ENCODE measurements at regions not wholly inside any gene's neighbourhood (a gene's known extent, or its start where the extent isn't known, plus 50 kb on each side); places are given as distances from the start of the nearest gene placed in this dataset.

DNA sequence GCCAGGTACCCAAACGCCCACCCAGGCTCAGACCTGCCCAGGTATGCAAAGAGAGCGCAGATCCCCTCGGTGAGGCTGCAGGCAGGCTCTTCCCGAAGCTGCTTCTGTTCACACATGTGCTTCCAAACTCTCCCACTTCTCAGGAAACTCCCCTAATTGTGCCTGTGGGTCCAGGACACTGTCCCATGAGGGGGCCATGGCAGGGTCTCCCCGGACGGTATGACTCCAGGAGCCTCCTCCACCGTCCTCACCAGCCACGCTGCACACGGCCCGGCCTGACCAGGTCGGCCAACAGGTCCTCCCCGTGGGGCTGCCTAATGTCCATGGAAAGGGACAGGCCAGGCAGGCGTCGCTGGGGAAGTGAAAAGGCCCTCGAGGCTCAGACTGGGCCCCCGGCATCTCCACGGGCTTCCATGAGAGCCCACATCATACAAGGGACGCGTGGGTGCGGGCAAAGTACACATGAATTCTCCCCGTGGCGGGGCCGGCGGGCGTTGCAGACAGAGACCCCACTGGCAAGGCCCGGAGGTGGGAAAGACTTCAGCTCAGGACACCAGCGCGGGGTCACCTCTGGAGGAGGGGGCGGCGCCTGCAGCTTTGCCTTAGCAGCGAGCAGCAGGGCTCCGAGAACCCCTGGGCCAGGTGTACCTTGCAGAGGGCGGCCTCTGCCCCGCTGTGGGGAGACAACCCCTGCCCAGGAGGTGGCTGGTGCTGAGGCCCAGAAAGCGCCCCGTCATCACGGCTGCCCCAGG, 526.1 kb downstream of the BRD1 start:
- Histone ChIP-seq H3K56ac (ENCODE audit: extremely low read depth, insufficient read depth, low read length) (no peak overlapping the region), H3K27me3 (ENCODE audit: control insufficient read depth, insufficient read depth, low read length) (no peaks in the 10 kb centered on the region), H2AFZ (replicated peaks; ENCODE audit: low read length, poor library complexity) (no peak overlapping the region), H2BK120ac (ENCODE audit: low read depth, low read length) (no peak overlapping the region), H3K79me1 (ENCODE audit: low read depth in 1 of 2, low read length in 2 of 2) (no peaks in the 10 kb centered on the region), H4K8ac (ENCODE audit: low read depth in 2 of 2, low read length in 2 of 2) (no peak overlapping the region), H3K4me3 (ENCODE audit: insufficient read depth, low read depth, low read length) (no peak overlapping the region), H3K9me1 (ENCODE audit: insufficient read depth, low read length) (no peaks in the 10 kb centered on the region), H3K4me1 (ENCODE audit: control insufficient read depth, insufficient read depth, low read length) (no peaks in the 10 kb centered on the region), H3K23ac (ENCODE audit: low read depth, low read length) (no peak overlapping the region), H4K91ac (ENCODE audit: insufficient read depth, low read depth, low read length) (no peak overlapping the region), H3K9ac (ENCODE audit: low read depth, low read length) (no peak overlapping the region), H3K27ac (ENCODE audit: insufficient read depth, low read length) (no peak overlapping the region), H3K9me3 (ENCODE audit: control insufficient read depth, insufficient read depth, low read length) (peaks cover 73% of the 10 kb centered on the region), H2AK5ac (ENCODE audit: low read depth, low read length) (no peak overlapping the region), H3K14ac (replicated peaks; ENCODE audit: low read depth, low read length) (no peak overlapping the region), H4K20me1 (ENCODE audit: insufficient read depth, low read length) (no peaks in the 10 kb centered on the region), H3K4ac (ENCODE audit: low read depth, low read length) (no peak overlapping the region), H3K18ac (ENCODE audit: low read depth, low read length) (no peak overlapping the region), H3K36me3 (ENCODE audit: control insufficient read depth, insufficient read depth, low read length) (no peaks in the 10 kb centered on the region), H2BK15ac (ENCODE audit: low read depth, low read length) (no peak overlapping the region), H2AK9ac (replicated peaks; ENCODE audit: low read depth, low read length, poor library complexity) (no peak overlapping the region), H2BK20ac (ENCODE audit: low read depth, low read length) (no peak overlapping the region), H4K5ac (ENCODE audit: low read depth, low read length) (no peak overlapping the region), H2BK5ac (ENCODE audit: low read depth, low read length, poor library complexity, severe bottlenecking) (no peak overlapping the region), H3K4me2 (ENCODE audit: low read depth, low read length) (no peak overlapping the region)
- intact Hi-C loops (cut with micrococcal nuclease) (no loop called here), in situ Hi-C loops (cut with MboI; ENCODE audit: low sequenced_read_pairs) (no loop called here), dilution Hi-C loops (cut with HindIII; ENCODE audit: low sequenced_read_pairs, unreplicated experiment) (no loop called here)
- TF ChIP-seq MXI1 (IDR thresholded peaks at IDR 0.05; ENCODE audit: borderline replicate concordance, low read depth, low read length) (no peak), RCOR1 (IDR thresholded peaks at IDR 0.05; ENCODE audit: insufficient replicate concordance, low read length) (no peak), CHD1 (IDR thresholded peaks at IDR 0.05; ENCODE audit: low read depth, low read length) (no peak), NFE2L2 (IDR thresholded peaks at IDR 0.05; ENCODE audit: low read depth, low read length) (no peak), RAD21 (IDR thresholded peaks at IDR 0.05; ENCODE audit: low read length) (no peak), MAFK (IDR thresholded peaks at IDR 0.05; ENCODE audit: low read depth, low read length) (no peak), RFX5 (IDR thresholded peaks at IDR 0.05; ENCODE audit: low read depth, low read length) (no peak), SMC3 (IDR thresholded peaks at IDR 0.05; ENCODE audit: low read depth, low read length) (no peak), CTCF (conservative IDR thresholded peaks at IDR 0.05; ENCODE audit: low read depth, low read length) (no peak), CEBPB (IDR thresholded peaks at IDR 0.05; ENCODE audit: low read depth, low read length) (no peak), USF2 (IDR thresholded peaks at IDR 0.05; ENCODE audit: low read depth, low read length) (no peak), ELK1 (IDR thresholded peaks at IDR 0.05; ENCODE audit: borderline replicate concordance, low read depth, low read length) (no peak), POLR2A (IDR thresholded peaks at IDR 0.05; ENCODE audit: low read depth, low read length) (no peak), FOS (IDR thresholded peaks at IDR 0.05; ENCODE audit: low read depth, low read length) (no peak), BHLHE40 (IDR thresholded peaks at IDR 0.05; ENCODE audit: low read depth, low read length) (no peak), MAZ (IDR thresholded peaks at IDR 0.05; ENCODE audit: borderline replicate concordance, low read depth, low read length) (no peak)
- CTCF ChIA-PET = no interaction called here
- no TSS peak for BruUV-seq (replicated peaks)
- POLR2A ChIA-PET (ENCODE audit: unreplicated experiment) = no interaction called here
- DNase-seq = no peak
- ATAC-seq (ENCODE audit: low read depth) = no peak
- WGBS, 2 experiments (ENCODE audit: extremely low coverage in 2 of 2, insufficient read length in 1 of 2) = 60% methylated on average over 10 of the region's 37 CpGs; no CpG with 5 or more reads in 1 of the 2 experiments

Data from IMR-90 (cell line).